ENCODE measurements at regions not wholly inside any gene's neighbourhood (a gene's known extent, or its start where the extent isn't known, plus 50 kb on each side); places are given as distances from the start of the nearest gene placed in this dataset.

- intact Hi-C loops (cut with micrococcal nuclease), result no loop called here
- ATAC-seq (peak; percentile 7), DNase-seq (no peak)
Measured at GRCh38 chr11:112773264-112773663, 188.0 kb upstream of the NCAM1 start.

- ATAC-seq (peak; percentile 62), DNase-seq (no peak)
- intact Hi-C loops (cut with micrococcal nuclease), result no loop called here
Measured at GRCh38 chr11:112776834-112777233, 184.4 kb upstream of the NCAM1 start.

- intact Hi-C loops (cut with micrococcal nuclease), result no loop called here
- ATAC-seq, result peak; percentile 27
- peak; percentile 35 for DNase-seq
Measured at GRCh38 chr11:112777283-112777751, 183.9 kb upstream of the NCAM1 start.

GRCh38 chr11:112778091-112778876 lies 182.9 kb upstream of the NCAM1 start:
- DNase-seq, result peak; percentile 38
- ATAC-seq, result peak; percentile 39
- intact Hi-C loops (cut with micrococcal nuclease), result no loop called here

GRCh38 chr11:112778877-112779266 lies 182.3 kb upstream of the NCAM1 start:
- ATAC-seq (no peak), DNase-seq (no peak)
- intact Hi-C loops (cut with micrococcal nuclease), result no loop called here

GRCh38 chr11:112780351-112781087 lies 180.7 kb upstream of the NCAM1 start:
- DNase-seq (peak; percentile 83), ATAC-seq (peak; percentile 74)
- intact Hi-C loops (cut with micrococcal nuclease), result no loop called here

GRCh38 chr11:112783945-112784322 lies 177.3 kb upstream of the NCAM1 start:
- intact Hi-C loops (cut with micrococcal nuclease), result no loop called here
- DNase-seq (no peak), ATAC-seq (no peak)

- ATAC-seq (peak; percentile 83), DNase-seq (peak; percentile 87)
- intact Hi-C loops (cut with micrococcal nuclease), result no loop called here
Measured at GRCh38 chr11:112784323-112785073, 176.7 kb upstream of the NCAM1 start.

- intact Hi-C loops (cut with micrococcal nuclease), result no loop called here
- peak; percentile 49 for ATAC-seq
Measured at GRCh38 chr11:112785149-112785548, 176.1 kb upstream of the NCAM1 start.

GRCh38 chr11:112785719-112786118 lies 175.5 kb upstream of the NCAM1 start:
- ATAC-seq (peak; percentile 53), DNase-seq (no peak)
- intact Hi-C loops (cut with micrococcal nuclease), result no loop called here

More at GRCh38 chr11:112785149-112785548, 176.1 kb upstream of the NCAM1 start:
- DNase-seq, result no peak

- intact Hi-C loops (cut with micrococcal nuclease), result no loop called here
- no peak for ATAC-seq
Measured at GRCh38 chr11:112786196-112786595, 175.0 kb upstream of the NCAM1 start.

GRCh38 chr11:112786886-112787530 lies 174.2 kb upstream of the NCAM1 start:
- intact Hi-C loops (cut with micrococcal nuclease), result no loop called here
- ATAC-seq, result no peak
- no peak for DNase-seq

More at GRCh38 chr11:112786196-112786595, 175.0 kb upstream of the NCAM1 start:
- DNase-seq, result no peak

- DNase-seq (no peak), ATAC-seq (no peak)
- intact Hi-C loops (cut with micrococcal nuclease), result no loop called here
Measured at GRCh38 chr11:112789481-112789880, 171.7 kb upstream of the NCAM1 start.

GRCh38 chr11:112790286-112790685 lies 170.9 kb upstream of the NCAM1 start:
- no peak for ATAC-seq
- intact Hi-C loops (cut with micrococcal nuclease), result loop anchor here (10.0 kb wide), 1 partner anchor 205 kb away; no protein-coding TSS in a partner anchor
- DNase-seq, result no peak

- no peak for DNase-seq
- ATAC-seq, result no peak
- intact Hi-C loops (cut with micrococcal nuclease), result loop anchor here (10.0 kb wide), 1 partner anchor 207 kb away; no protein-coding TSS in a partner anchor
Measured at GRCh38 chr11:112792070-112792469, 169.2 kb upstream of the NCAM1 start.

GRCh38 chr11:112793416-112793815 lies 167.8 kb upstream of the NCAM1 start:
- ATAC-seq (no peak), DNase-seq (no peak)
- intact Hi-C loops (cut with micrococcal nuclease), result loop anchor here (10.0 kb wide), 1 partner anchor 209 kb away; no protein-coding TSS in a partner anchor

GRCh38 chr11:112794331-112794846 lies 166.8 kb upstream of the NCAM1 start:
- intact Hi-C loops (cut with micrococcal nuclease), result loop anchor here (10.0 kb wide), 1 partner anchor 210 kb away; no protein-coding TSS in a partner anchor
- DNase-seq, result no peak
- peak; percentile 9 for ATAC-seq

- ATAC-seq (peak; percentile 65), DNase-seq (peak; percentile 61)
- intact Hi-C loops (cut with micrococcal nuclease), result loop anchor here (10.0 kb wide), 1 partner anchor 210 kb away; no protein-coding TSS in a partner anchor
Measured at GRCh38 chr11:112795142-112795815, 165.9 kb upstream of the NCAM1 start.

Data from left ventricle myocardium superior (tissue), 1 donor.